Mammary epithelial cell (primary cell): ENCODE measurements at regions not wholly inside any gene's neighbourhood (a gene's known extent, or its start where the extent isn't known, plus 50 kb on each side); places are given as distances from the start of the nearest gene placed in this dataset.

Experiments used
- CTCF ChIP-seq, 2 donors: IDR thresholded peaks in 1 of 2; conservative IDR thresholded peaks in 1 of 2; 2 replicates each; pipeline ENCODE4 v1.5.1; 2011 to 2012; ENCODE audit warnings: inconsistent platforms in 2 of 2, low read length in 2 of 2, mild to moderate bottlenecking in 2 of 2, control low read depth in 1 of 2, low read depth in 1 of 2; ENCODE audit not compliant: insufficient read depth in 1 of 2; ENCODE audit errors: extremely low read depth in 1 of 2
- EZH2 ChIP-seq: IDR thresholded peaks from 2 replicates; pipeline ENCODE4 v1.6.1; 2012; ENCODE audit warnings: low read length, inconsistent platforms, borderline replicate concordance

GRCh38 chr5:3304346-3304745 lies 291.3 kb upstream of the IRX1 start:
- no peak for TF ChIP-seq CTCF (conservative IDR thresholded peaks at IDR 0.05 in 1 of 2, IDR thresholded peaks at IDR 0.05 in 1 of 2; ENCODE audit: extremely low read depth in 1 of 2, insufficient read depth in 1 of 2, low read depth in 1 of 2, low read length in 2 of 2)
- TF ChIP-seq EZH2, result no peak
